ENCODE measurements at regions not wholly inside any gene's neighbourhood (a gene's known extent, or its start where the extent isn't known, plus 50 kb on each side); places are given as distances from the start of the nearest gene placed in this dataset.
"Not testable (repeated sequence)": the region's sequence is repeated elsewhere in the genome, so short reads cannot be mapped to it uniquely, and the experiment has no call there.

GRCh38 chr14:106301609-106302008 is 775.2 kb downstream of the TMEM121 start:
- WGBS (ENCODE audit: insufficient coverage): 20% methylated on average over 4 of the region's 4 CpGs
- peak in 1 of 3 donors; percentile 45 for ATAC-seq
- H3K4me1 ChIP-seq (ENCODE audit: control insufficient read depth, insufficient read depth, low read length); H3K9me3 Mint-ChIP-seq; H3K27ac ChIP-seq (ENCODE audit: low read length); H3K36me3 Mint-ChIP-seq; H3K9me3 ChIP-seq (ENCODE audit: control insufficient read depth, insufficient read depth, low read length); H3K4me3 ChIP-seq (ENCODE audit: low read length); DNase-seq; H3K36me3 ChIP-seq (ENCODE audit: control insufficient read depth, insufficient read depth, low read length); H3K27me3 ChIP-seq (ENCODE audit: control insufficient read depth, insufficient read depth, low read length); intact Hi-C loops (cut with micrococcal nuclease): not testable (repeated sequence)
- Mint-ChIP-seq H3K4me1 (peaks cover 14 to 15% of the 10 kb centered on the region in 2 donors), H3K27me3 (ENCODE audit: low read depth in 2 of 2) (peaks cover 12 to 16% of the 10 kb centered on the region in 2 donors), H3K27ac (peak overlapping the region in 1 of 2 donors; percentile 47), H3K4me3 (peak overlapping the region; percentile 49)

GRCh38 chr14:106302661-106303060 is 776.3 kb downstream of the TMEM121 start:
- TF ChIP-seq CTCF (IDR thresholded peaks at IDR 0.05): no peak
- no peaks in the 10 kb centered on the region for H3K9me3 Mint-ChIP-seq
- peaks cover 14 to 15% of the 10 kb centered on the region in 2 donors for H3K4me1 Mint-ChIP-seq
- no peak overlapping the region for H3K27ac ChIP-seq (ENCODE audit: low read length)
- no peaks in the 10 kb centered on the region for H3K36me3 Mint-ChIP-seq
- intact Hi-C loops (cut with micrococcal nuclease): no loop called here
- no peaks in the 10 kb centered on the region for H3K9me3 ChIP-seq (ENCODE audit: control insufficient read depth, insufficient read depth, low read length)
- no peak for ATAC-seq
- peaks cover 10% of the 10 kb centered on the region for H3K4me1 ChIP-seq (ENCODE audit: control insufficient read depth, insufficient read depth, low read length)
- peaks cover 6 to 16% of the 10 kb centered on the region in 2 donors for H3K27me3 Mint-ChIP-seq (ENCODE audit: low read depth in 2 of 2)
- no peak overlapping the region for H3K27ac Mint-ChIP-seq
- H3K4me3 ChIP-seq (ENCODE audit: low read length): no peak overlapping the region
- DNase-seq: no peak
- 30% methylated on average over 3 of the region's 4 CpGs for WGBS (ENCODE audit: insufficient coverage)
- peaks cover 5% of the 10 kb centered on the region for H3K27me3 ChIP-seq (ENCODE audit: control insufficient read depth, insufficient read depth, low read length)
- no peak overlapping the region for H3K4me3 Mint-ChIP-seq
- H3K36me3 ChIP-seq (ENCODE audit: control insufficient read depth, insufficient read depth, low read length): no peaks in the 10 kb centered on the region

GRCh38 chr14:106304271-106304670 is 777.9 kb downstream of the TMEM121 start:
- Histone ChIP-seq H3K4me3 (ENCODE audit: low read length) (no peak overlapping the region), H3K36me3 (ENCODE audit: control insufficient read depth, insufficient read depth, low read length) (no peaks in the 10 kb centered on the region), H3K9me3 (ENCODE audit: control insufficient read depth, insufficient read depth, low read length) (peaks cover 7% of the 10 kb centered on the region), H3K4me1 (ENCODE audit: control insufficient read depth, insufficient read depth, low read length) (peaks cover 10% of the 10 kb centered on the region), H3K27me3 (ENCODE audit: control insufficient read depth, insufficient read depth, low read length) (peaks cover 5% of the 10 kb centered on the region), H3K27ac (ENCODE audit: low read length) (no peak overlapping the region)
- 55% methylated on average over 5 of the region's 5 CpGs for WGBS (ENCODE audit: insufficient coverage)
- Mint-ChIP-seq H3K4me3 (no peak overlapping the region), H3K36me3 (no peaks in the 10 kb centered on the region), H3K27me3 (ENCODE audit: low read depth in 2 of 2) (peaks cover 6 to 17% of the 10 kb centered on the region in 2 donors), H3K9me3 (no peaks in the 10 kb centered on the region), H3K27ac (no peak overlapping the region), H3K4me1 (peaks cover 14 to 15% of the 10 kb centered on the region in 2 donors)
- ATAC-seq (no peak), DNase-seq (no peak)
- no peak for TF ChIP-seq CTCF (IDR thresholded peaks at IDR 0.05)
- intact Hi-C loops (cut with micrococcal nuclease): no loop called here

- Histone ChIP-seq H3K27ac (ENCODE audit: low read length) (no peak overlapping the region), H3K9me3 (ENCODE audit: control insufficient read depth, insufficient read depth, low read length) (peaks cover 7% of the 10 kb centered on the region), H3K36me3 (ENCODE audit: control insufficient read depth, insufficient read depth, low read length) (no peaks in the 10 kb centered on the region), H3K4me3 (ENCODE audit: low read length) (no peak overlapping the region), H3K27me3 (ENCODE audit: control insufficient read depth, insufficient read depth, low read length) (peaks cover 5% of the 10 kb centered on the region), H3K4me1 (ENCODE audit: control insufficient read depth, insufficient read depth, low read length) (no peaks in the 10 kb centered on the region)
- Mint-ChIP-seq H3K27ac (no peak overlapping the region), H3K36me3 (no peaks in the 10 kb centered on the region), H3K27me3 (ENCODE audit: low read depth in 2 of 2) (peaks cover 11 to 30% of the 10 kb centered on the region in 2 donors), H3K4me3 (peak overlapping the region; percentile 21), H3K9me3 (no peaks in the 10 kb centered on the region), H3K4me1 (no peaks in the 10 kb centered on the region)
- TF ChIP-seq CTCF (IDR thresholded peaks at IDR 0.05): peak; percentile 74
- peak; percentile 64 to 82 for DNase-seq
- WGBS (ENCODE audit: insufficient coverage): 42% methylated on average over 17 of the region's 17 CpGs
- intact Hi-C loops (cut with micrococcal nuclease): no loop called here
- peak; percentile 77 to 93 (median 83) for ATAC-seq
Observed at GRCh38 chr14:106308839-106309389, 782.5 kb downstream of the TMEM121 start.

All from natural killer cell (primary cell).